Brain microvascular endothelial cell (primary cell): ENCODE measurements at regions not wholly inside any gene's neighbourhood (a gene's known extent, or its start where the extent isn't known, plus 50 kb on each side); places are given as distances from the start of the nearest gene placed in this dataset.

Source experiments
- DNase-seq: peaks from one replicate; pipeline ENCODE4 v3.0.0-alpha.2; 2020
- H3K27ac ChIP-seq: fragments of 250-450 bp; sonication (Bioruptor Pico); 2 replicates; pipeline ENCODE4 v1.5.1; 2020; ENCODE audit warnings: mild to moderate bottlenecking, moderate library complexity
- H3K27me3 ChIP-seq: fragments of 250-450 bp; sonication (Bioruptor Pico); replicated peaks from 2 replicates; pipeline ENCODE4 v1.5.1; 2020; ENCODE audit warnings: mild to moderate bottlenecking
- H3K36me3 ChIP-seq: fragments of 250-450 bp; sonication (Bioruptor Pico); replicated peaks from 2 replicates; pipeline ENCODE4 v1.5.1; 2020; ENCODE audit warnings: mild to moderate bottlenecking
- H3K4me3 ChIP-seq: 2 replicates; pipeline ENCODE4 v1.5.1; 2011; ENCODE audit warnings: low read depth, mild to moderate bottlenecking, control low read depth, low read length, moderate library complexity
- in situ Hi-C: cut with HindIII; loops from 2 replicates; pipeline ENCODE4 v1.10.0; 2017; ENCODE audit warnings: low sequenced_read_pairs, low pct_ligation_motif_present
- TF ChIP-seq, protein P1 (sequence below): IDR thresholded peaks from 2 replicates; pipeline ENCODE4 v1.5.1; 2011; ENCODE audit warnings: low read depth, mild to moderate bottlenecking, moderate library complexity, low read length, control low read depth, inconsistent platforms; ENCODE audit errors: missing control alignments

DNA sequence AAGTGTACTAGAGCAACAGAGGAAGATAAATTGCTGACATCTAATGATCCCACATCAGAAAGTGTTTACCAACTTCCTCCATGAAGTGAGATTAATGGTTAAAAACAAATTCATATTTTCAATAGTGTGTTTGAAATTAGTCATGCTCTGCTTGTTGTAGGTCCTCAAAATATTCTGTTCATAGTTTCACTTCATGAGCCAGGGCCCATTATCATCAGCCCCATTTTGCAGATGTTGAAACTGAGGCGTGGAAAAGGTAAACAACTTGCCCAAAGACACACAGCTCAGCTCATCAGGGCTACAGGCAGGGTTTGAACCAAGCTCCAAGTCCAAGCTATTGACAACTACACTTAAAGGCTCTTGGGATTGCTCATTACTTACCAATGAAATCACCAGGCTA lies 103.5 kb upstream of the PPARGC1A start:
- no peak overlapping the region for H3K27ac ChIP-seq
- in situ Hi-C loops: no loop called here
- TF ChIP-seq, protein P1, sequence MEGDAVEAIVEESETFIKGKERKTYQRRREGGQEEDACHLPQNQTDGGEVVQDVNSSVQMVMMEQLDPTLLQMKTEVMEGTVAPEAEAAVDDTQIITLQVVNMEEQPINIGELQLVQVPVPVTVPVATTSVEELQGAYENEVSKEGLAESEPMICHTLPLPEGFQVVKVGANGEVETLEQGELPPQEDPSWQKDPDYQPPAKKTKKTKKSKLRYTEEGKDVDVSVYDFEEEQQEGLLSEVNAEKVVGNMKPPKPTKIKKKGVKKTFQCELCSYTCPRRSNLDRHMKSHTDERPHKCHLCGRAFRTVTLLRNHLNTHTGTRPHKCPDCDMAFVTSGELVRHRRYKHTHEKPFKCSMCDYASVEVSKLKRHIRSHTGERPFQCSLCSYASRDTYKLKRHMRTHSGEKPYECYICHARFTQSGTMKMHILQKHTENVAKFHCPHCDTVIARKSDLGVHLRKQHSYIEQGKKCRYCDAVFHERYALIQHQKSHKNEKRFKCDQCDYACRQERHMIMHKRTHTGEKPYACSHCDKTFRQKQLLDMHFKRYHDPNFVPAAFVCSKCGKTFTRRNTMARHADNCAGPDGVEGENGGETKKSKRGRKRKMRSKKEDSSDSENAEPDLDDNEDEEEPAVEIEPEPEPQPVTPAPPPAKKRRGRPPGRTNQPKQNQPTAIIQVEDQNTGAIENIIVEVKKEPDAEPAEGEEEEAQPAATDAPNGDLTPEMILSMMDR: no peak
- H3K4me3 ChIP-seq: no peak overlapping the region
- no peaks in the 10 kb centered on the region for H3K36me3 ChIP-seq
- no peak for DNase-seq
- H3K27me3 ChIP-seq: no peaks in the 10 kb centered on the region

DNA sequence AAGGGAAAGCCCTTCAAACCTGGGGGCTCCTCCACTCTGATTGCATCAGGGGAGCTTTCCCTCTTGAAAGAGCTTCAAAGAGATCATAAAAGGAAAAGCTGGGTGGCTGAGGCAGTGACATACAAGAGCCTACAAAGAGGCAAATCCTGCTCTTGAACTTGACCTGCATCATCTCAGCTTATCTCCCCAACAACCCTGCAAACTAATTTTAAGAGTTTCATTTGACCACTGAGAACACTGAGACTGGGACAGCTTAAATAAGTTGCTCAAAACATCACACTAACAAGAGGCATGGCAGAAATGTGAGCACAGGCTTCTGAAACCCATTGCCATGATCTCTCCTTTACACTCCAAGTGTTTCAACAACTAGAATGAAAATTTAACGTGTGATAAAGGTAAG lies 101.6 kb upstream of the PPARGC1A start:
- DNase-seq: no peak
- TF ChIP-seq, protein P1: no peak
- H3K27ac ChIP-seq: no peak overlapping the region
- H3K36me3 ChIP-seq: no peaks in the 10 kb centered on the region
- in situ Hi-C loops: no loop called here
- H3K27me3 ChIP-seq: no peaks in the 10 kb centered on the region
- H3K4me3 ChIP-seq: no peak overlapping the region

DNA sequence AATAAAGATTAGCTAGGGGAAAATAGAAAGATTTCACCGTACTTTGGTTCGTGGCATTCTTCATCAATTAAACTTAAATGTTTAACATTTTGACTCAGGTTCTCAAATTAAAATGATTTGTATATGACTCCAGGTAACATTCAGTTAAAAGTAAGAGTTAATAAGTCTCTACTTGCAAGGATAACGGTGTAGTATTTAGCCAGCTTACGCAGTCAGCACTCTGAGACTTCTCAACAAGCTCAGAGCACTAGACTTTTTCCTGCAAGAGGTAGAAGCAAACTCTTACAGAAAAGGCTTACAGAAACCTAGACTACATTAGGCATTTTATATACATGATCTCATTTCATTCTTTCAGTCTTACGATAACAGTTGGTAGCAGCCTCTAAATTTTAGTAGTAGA lies 96.4 kb upstream of the PPARGC1A start:
- Histone ChIP-seq H3K27me3 (no peaks in the 10 kb centered on the region), H3K36me3 (no peaks in the 10 kb centered on the region), H3K4me3 (no peak overlapping the region), H3K27ac (no peak overlapping the region)
- in situ Hi-C loops: no loop called here
- no peak for DNase-seq
- TF ChIP-seq, protein P1: no peak

DNA sequence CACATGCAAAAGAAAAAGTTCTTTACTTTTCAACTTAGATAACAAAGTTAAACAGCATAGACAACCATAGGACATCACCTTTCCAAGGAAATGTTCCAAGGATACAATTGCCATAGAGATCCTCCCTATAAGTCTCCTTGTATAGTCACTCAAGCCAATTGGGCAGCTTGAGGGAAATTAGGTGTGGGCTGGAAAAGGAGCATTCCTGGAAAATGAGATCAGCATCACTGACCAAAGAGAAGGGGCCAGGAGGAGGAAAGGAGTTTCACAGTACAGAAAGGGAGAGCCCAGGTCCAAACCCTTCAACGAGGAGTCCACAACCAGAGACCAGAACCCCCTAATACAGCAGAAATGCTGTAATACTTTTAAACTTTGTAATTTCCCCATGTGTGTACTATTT lies 91.5 kb upstream of the PPARGC1A start:
- Histone ChIP-seq H3K4me3 (no peak overlapping the region), H3K27ac (no peak overlapping the region), H3K27me3 (no peaks in the 10 kb centered on the region), H3K36me3 (no peaks in the 10 kb centered on the region)
- in situ Hi-C loops: no loop called here
- no peak for DNase-seq
- TF ChIP-seq, protein P1: no peak

DNA sequence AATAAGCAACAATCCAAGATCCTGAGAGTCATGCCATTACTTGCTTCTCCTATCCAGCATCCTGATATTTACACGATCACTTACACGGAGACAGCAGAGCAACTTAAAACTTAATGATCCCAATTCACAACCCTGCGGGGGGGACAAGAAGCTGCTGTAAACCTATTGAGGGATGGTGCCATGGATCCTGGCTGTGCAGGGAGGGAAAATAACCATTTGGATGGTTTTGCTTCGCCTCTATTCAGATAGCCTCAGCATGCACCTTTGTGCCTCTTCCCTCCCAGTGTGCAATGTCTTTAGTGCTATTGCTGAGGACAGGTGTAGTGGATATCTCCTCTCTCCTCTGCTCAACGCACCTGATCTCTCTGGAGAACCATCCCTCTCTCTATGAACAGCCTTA lies 89.7 kb upstream of the PPARGC1A start:
- Histone ChIP-seq H3K27me3 (no peaks in the 10 kb centered on the region), H3K36me3 (no peaks in the 10 kb centered on the region), H3K27ac (no peak overlapping the region), H3K4me3 (no peak overlapping the region)
- in situ Hi-C loops: no loop called here
- DNase-seq: no peak
- TF ChIP-seq, protein P1: no peak

DNA sequence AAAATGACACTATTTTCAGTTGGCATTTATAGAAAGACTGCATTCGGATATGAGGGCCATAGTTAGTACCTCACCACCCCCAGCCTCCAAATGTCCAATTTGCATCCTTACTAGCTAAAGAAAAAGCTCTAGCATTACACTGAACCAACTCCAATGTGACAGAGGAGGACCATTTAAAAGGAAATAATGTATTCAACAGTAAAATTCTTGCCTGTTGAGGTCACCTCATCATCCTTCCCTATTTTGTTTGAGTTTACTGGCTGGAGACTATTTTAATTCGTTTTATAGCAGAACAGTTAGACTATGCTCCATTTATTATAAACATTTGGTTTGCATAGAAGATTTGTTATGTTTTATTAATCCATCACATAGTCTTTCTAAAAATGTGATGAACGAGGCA lies 88.2 kb upstream of the PPARGC1A start:
- in situ Hi-C loops: no loop called here
- TF ChIP-seq, protein P1: no peak
- H3K36me3 ChIP-seq: no peaks in the 10 kb centered on the region
- DNase-seq: no peak
- H3K27ac ChIP-seq: no peak overlapping the region
- H3K4me3 ChIP-seq: no peak overlapping the region
- no peaks in the 10 kb centered on the region for H3K27me3 ChIP-seq
